ENCODE measurements at regions not wholly inside any gene's neighbourhood (a gene's known extent, or its start where the extent isn't known, plus 50 kb on each side); places are given as distances from the start of the nearest gene placed in this dataset.
A peak's percentile ranks its signal among the peaks of the same experiment; 100 is the strongest.
"Not testable (repeated sequence)": the region's sequence is repeated elsewhere in the genome, so short reads cannot be mapped to it uniquely, and the experiment has no call there.

DNA sequence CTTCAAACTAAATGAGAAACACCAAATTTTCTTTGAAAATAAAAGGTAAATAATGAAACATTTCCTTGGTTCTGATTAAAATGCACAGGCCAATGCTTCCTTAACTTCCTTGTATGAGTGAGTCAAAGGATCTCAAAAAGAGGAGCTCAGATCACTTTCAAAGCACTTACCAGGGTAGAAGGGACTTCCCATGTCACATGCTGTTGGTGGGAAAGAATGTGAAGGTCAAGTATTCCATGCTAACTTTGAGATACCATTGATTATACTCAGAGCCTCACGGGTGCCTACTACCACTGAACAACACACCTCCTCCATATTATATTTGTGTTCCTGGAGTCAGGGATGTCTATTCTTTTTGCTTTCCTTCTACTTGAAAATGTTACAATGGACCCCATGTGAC lies 233.5 kb upstream of the KIAA1217 start:
- no peak for DNase-seq

DNA sequence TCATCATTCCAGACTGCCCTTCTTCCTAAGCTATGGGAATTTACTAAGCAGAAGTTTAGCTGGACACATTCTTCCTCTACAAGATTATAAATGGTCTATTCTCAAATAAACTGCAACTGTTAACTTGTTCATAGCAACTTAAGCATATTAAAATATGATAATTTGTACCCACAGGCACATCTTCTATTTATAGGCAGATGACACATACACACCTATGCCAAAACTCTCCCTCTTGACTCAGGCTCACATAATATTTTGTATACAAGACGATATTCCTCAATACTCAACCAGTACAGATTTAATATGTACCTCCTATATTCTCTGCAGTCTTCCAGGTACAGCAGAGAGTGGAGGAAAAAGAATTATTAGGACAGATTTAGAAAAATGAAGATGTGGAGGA lies 232.7 kb upstream of the KIAA1217 start:
- DNase-seq: no peak

DNA sequence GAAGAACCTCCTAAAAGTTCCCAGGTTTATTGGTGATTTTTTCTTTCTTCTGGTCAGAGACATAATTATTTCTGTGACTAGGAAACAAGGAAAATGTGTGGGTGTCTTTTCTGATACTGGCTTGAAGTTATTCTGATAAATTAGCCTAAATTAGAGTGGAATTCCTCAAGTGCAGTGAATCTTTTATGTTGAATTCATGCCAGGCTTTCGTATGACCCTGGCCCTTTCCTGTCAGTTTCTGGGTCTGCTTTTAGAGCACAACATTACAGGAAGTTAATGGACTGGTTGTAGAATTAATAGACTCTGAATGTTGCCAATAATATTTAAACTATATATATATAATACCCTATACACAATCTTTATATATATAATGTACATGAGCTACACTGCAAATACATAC lies 230.6 kb upstream of the KIAA1217 start:
- no peak for DNase-seq

DNA sequence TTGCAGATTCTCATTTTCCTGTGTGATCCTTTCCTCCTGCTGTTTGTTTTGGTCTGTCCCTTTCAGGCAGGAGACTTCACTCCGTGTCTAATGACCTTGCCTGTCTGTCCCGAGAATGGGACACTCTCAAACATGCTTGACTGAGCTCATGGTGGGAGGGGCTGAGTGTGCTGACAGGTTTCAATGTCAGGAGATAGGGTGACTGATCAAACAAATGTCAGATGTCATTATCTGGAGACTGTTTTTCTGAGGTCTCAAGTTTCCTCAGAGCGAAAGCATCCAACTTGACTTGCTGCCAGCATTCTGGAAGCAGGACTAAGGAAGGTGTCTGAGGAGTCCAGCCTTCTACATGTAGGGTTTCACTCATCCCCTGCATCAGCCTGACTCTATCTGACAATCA lies 228.8 kb upstream of the KIAA1217 start:
- DNase-seq: no peak

DNA sequence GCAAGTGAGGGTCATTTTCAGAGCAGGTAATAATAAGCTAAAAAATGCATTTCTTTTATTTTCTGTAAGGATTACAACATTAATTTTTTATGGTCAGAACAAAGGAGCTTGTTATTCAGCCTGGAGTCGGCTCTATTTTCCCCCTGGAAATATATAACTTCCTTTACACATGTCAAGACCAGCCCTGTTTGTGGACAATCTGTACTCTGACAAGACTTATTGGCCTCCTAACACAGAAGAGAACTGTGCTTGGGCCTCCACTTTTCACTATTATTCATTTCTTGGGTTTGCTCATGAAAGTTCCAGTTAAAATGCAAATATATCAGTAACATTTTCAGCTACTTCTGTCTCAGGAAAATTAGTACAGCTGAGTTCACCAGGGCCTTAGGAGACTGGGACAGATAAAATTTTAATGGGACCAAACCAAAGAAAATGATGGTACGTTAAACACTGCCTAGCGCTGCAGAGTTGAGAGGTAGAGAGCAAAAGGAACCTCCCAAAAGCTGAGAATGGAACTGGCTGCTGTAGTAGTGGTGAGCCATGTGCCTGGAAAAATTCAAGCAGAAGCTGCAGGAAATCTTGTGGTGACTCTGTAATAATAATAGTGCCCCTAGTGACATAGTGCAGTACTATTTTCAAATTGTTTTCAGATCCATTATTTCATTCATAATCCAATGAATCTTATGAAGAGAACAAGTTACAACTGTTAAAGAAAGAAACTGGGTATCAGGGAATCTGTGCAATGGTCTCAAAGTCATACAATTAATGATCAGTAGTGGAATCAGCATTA lies 227.2 kb upstream of the KIAA1217 start:
- DNase-seq: no peak

DNA sequence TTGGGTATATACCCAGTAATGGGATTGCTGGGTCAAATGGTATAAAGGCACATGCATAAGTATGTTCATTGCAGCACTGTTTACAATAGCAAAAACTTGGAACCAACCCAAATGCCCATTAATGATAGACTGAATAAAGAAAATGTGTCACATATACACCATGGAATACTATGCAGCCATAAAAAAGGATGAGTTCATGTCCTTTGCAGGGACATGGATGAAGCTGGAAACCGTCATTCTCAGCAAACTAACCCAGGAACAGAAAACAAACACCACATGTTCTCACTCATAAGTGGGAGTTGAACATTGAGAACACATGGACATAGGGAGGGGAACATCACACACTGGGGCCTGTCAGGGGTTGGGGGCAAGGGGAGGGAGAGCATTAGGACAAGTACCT lies 224.5 kb upstream of the KIAA1217 start:
- not testable (repeated sequence) for DNase-seq

DNA sequence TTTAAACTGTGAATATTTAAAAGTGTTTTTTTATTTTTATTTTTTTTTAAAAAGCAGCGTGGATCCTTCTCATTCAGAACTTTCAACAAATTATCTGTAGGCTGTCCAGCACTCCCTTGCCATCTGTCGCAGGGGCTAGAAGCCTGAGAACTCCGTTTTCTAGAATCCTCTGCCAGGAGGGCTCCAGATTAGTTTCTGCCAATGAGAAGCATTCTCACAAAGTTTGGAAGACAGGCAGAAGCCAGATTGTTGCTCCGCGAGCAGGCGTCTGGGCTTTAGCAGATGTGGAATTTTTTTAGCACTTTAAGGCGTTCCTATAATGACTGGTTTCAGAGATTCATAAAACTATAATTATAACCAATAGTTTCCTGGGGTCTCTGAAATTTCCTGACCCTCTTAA lies 220.9 kb upstream of the KIAA1217 start:
- DNase-seq: no peak

DNA sequence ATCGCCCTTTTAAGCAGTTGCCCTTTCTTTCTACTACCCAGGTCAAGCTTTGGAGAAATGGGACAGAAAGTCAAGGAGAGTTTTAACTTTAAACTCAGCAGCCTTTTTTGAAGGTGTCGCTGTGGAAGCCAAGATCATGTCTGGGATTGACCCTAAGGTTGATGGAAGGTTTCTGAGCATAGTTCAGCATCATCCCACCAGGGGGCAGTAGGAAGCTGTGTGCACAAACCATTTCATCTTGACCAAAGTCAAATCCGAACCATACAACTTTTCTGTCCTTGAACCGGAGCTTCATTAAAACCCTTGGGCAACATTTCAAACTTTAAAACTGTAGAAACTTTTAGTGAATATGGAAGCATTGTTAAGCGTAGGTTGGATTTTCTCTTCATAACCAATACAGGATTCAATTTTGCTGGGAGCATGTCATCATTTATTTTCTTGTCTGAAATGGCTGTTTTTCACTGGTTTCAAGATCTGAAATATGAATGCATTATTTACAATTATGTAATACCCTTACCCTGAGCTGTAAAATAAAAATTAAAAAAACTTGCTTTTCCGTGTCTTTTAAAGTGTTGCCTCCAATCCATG lies 214.4 kb upstream of the KIAA1217 start:
- DNase-seq: peak; percentile 1 to 7

DNA sequence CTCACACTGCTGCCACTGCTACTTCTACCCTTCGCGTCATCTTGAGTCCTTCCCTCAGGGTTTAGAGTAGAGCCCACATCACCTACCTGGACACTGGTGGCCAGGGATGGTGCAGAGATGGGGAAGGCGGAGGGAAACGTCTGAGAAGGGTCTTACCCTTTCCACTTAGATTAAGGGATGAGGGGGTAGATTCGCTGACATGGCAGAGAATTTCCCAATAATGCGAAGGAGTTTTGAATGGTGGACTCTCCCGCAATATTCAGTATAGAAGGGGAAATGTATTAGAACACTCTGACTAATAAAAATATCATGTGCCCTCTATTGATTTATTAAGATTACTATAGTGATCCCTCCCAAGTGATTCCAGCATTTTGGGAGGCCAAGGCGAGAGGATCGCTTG lies 209.5 kb upstream of the KIAA1217 start:
- no peak for DNase-seq

DNA sequence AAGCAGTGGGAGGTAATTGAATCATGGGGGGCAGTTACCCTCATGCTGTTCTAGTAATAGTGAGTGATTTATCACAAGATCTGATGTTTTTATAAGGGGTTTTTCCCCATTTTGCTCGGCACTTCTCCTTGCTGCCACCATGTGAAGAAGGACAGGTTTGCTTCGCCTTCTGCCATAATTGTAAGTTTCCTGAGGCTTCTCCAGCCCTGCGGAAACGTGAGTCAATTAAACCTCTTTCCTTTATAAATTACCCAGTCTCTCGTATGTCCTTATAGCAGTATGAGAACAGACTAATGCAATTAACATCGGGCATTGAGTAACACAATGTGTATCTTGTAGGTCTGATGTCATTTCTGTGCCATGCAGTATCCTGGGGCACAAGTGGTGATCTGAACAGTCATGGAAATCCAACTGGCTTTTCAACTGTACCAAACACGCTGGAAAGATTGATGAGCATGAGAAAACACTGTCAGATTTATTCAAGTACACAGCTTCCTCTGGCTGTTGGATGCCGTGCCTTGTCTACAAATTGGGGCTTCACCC lies 208.6 kb upstream of the KIAA1217 start:
- no peak for DNase-seq

DNA sequence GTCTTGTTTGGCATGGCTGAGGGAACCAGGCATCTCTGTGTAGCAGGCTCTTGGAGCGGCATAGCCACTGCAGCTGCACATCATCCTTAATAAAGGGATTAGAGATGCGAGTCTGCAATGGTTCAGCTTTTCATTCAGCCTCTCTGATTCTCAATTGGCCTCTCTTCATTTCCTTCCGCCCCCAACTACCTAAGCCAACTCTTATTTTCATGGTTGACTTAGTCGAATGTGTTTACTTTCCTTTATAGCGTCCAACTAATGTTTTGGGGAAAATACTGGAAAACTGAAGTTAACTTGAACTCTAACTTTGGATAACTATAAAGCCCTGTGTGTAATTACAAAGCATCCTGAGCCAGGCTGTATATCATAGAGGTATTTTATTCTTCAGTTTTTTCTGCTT lies 202.2 kb upstream of the KIAA1217 start:
- DNase-seq: no peak

DNA sequence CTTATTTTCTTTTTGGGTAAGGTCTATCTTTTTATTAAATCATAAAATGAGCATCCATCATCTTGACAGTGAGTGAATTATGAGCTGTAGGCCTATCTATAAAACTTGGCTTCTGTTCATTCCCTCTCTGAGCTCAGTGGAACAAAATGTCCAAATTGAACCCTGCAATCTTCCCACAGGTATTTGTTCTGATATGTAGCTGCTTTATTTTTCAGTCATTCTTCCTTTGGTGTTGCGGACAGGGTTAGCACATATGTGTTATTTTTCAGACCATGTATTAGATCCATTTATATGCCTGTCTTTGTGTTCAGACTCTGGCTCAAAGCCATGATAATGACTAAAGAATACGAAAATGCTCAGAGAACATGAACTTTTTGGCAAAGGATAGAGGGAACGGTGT lies 201.6 kb upstream of the KIAA1217 start:
- no peak for DNase-seq

DNA sequence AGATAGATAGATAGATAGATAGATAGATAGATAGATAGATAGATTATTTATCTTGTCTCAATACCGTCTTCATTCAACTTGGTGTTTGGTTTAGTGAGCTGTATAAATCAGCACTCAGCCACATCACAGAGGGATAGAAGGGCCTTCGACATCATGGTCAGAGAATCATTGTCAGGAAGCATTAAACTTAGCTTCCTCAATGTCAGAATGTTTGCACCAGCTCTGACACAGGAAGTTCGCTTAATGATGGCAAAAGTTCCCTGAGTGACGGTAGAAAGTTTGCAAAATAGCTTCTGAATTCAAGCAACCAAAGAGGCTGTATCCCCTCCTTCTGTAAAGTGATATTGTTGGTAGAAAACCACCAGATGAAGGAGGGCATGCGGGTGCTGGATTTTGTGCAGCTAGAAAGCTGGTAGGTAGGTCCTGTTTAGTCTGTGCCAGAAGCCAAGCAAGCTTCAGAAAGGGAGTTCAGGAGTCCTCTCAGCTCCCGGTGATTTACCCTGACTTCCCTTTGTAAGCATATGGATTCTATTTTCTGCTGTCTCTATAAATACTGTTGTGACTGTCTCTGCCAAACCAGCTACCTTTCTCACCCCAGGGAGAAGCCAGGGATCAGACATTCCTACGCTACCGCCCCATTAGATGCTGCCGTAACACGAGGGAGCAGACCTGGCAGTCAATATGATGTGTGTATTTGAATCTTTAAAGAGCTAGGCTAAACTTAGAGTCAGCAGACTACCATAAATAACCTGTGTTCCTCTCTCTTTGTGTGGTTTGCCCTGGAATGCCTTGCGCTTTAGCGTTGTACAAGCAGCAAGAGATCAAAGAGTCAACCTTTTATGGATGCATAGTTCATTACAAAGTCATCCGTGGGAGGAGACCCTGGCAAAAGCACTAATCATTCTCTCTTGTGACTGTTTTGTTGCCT lies 200.5 kb upstream of the KIAA1217 start:
- DNase-seq: no peak

DNA sequence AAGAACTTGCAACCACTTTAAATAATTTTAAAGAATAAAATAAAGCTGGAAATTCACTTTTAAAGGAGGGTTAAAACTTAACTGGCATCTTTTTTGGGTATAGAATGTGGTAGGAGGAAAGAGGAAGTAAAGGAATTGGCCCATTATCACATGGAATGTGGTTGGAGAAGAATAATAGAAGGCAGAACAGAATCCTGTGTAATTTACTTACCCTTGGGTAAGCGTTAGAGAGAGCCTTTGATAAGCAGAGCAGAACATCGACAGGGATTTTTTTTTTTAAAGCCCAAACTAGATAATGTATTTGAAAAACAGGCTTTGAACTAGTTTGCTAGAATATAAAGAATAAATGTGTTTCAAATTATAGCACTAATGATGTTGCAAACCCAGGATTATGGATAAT lies 199.8 kb upstream of the KIAA1217 start:
- DNase-seq: no peak

DNA sequence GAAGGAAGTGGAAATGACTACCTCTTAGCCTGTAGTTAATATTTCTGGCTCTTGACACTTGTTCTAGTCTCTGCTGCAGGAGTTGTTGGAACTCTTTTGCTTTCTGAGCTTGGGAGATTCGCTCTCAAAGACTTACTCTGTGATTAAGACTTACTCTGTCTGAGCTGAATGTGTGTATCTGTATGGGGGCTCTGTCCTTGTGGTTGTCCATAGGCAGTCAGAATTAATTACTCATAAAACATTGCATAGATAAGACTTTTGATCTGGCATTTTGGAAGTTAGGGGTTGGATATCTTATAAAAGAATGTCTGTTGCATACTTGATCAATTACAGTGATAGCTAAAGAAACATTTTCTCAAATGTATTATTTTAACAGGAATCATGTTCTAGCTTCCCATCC lies 199.2 kb upstream of the KIAA1217 start:
- no peak for DNase-seq

DNA sequence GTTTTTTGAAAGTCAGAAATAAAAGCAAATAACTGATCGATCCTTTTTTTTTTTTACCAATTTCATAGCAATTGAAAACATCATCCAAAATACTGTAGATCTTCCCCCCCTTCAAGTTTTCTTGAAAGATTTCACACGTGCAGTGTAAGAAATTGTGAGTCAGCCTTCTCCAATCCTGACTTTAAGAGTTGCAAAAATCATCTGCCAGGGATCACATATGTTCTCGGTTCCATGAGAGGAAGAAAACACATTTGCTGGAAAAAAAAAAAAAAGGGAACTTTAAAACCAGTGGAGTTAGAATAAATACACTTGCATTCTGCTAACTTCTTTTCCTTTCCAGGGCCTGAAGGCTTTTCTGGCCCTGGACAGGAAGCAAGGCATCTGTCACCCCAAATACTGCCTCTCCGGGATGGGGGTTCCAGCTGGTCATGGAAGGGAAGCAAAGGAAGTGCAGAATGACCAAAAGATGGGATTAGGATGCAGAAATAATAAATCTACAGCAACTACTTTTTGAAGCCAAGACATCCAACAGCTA lies 198.4 kb upstream of the KIAA1217 start:
- no peak for DNase-seq

DNA sequence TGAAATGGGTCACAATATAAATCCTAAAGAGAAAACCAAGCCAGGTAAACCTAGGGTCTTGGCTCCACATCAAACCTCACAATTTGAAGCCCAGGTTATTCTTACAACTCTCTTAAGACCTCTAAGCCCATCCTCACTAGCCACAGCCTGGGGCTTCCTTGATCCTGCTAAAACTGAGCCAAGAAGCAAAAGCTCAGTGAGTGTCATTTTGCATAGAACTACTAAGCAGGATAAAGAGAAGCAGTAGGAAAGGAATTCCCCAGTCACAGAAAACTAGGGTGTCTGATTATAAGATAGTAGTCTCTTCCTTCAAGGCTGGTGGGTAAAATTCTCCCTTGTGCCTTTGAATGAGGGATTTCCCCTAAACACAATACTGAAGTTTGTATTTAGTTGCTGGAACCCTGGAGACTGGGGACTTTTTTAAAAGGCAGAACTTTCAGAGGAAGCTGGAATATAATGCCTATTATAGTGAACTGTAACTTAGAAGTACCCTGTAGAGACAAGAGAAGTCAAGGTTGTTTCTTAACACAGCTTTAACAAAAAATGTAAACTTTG lies 196.6 kb upstream of the KIAA1217 start:
- DNase-seq: no peak

DNA sequence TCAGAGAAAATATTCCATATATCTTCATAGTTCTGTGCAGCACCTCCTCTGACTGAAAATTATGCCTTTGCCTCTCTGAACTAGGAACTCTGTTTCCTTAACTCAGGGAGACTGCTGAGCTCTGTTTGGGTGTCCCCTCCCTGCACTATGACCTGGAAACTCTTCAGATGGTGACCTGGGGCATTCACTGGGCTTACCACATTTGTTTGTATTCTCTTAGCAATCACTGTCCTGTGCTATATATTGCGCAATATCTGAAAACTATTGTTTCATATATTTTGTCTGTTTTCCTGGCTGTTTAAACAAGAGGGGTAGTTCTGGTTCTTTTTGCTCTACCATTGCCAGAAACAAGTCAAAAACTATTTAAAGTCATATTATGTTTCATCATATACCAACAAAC lies 181.8 kb upstream of the KIAA1217 start:
- DNase-seq: no peak

DNA sequence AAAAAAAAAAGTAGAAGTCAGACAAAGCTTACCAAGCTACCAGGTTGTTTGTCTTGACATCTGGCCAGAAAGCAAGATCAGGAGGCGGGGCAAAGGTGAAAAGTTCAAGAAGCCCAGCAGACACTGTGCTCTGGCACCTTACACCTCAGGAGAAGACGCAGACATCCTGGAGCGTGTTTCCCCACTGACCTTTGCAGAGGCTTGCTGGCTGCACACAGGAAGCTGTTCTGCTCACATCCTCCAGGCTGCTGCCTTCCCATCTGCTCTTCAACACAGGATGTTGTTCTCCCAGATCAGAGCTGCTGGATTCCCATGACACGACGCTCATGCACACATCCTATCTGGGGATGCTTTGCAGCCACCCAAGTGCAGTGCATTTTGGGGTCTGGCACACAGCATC lies 174.4 kb upstream of the KIAA1217 start:
- no peak for DNase-seq

DNA sequence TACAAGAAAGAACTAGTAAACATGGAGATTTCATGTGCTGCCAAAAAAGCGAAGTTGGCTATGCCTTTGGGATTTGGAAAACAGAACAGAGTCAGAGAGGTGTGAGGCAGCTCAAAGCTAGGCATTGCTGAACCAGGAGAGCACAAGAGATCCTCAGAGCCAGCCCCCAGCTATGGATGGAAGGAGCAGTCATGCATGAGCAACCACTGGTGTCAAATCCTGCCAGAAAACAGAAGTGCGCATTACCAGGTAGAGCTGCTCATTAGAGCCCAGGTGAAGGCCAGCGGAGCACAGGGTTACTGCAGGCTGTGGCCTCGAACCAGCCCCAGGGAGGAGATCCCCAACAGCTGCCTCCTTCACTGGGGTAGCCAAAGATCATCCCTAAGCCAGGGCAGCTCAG lies 173.2 kb upstream of the KIAA1217 start:
- no peak for DNase-seq

DNA sequence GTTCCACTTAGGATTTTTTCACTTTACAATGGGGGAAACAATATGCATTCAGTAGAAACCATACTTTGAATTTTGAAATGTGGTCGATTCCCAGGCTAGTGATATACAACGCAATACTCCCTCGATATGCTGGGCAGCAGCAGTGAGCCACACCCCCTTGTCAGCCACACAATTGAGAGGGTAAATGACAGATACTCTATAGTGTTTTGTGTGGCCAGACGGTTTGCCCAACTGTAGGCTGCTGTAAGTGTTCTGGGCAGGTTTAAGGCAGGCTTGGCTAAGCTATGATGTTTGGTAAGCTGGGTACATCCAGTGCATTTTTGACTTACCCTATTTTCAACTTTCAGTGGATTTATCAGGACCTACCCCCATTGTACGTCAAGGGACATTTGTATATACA lies 169.6 kb upstream of the KIAA1217 start:
- no peak for DNase-seq

DNA sequence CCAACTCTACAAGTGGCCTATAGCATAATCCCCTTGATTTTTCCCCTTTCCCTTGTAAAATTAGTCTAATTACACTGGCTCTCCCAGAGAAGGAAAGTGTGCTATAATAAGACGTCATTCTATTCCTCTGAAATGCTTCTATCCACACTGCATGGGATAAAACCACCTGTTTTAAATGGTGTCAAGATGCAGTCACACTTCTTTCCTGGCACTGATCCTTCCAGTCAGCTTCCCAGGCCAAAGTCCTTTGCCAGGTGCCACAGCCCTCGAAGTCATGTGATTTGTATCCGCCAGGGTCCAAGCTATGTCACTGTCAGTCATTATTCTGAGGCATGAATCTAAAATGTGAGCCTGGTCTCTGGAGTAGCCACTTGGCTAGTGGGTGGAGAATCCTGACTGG lies 169.0 kb upstream of the KIAA1217 start:
- DNase-seq: no peak

DNA sequence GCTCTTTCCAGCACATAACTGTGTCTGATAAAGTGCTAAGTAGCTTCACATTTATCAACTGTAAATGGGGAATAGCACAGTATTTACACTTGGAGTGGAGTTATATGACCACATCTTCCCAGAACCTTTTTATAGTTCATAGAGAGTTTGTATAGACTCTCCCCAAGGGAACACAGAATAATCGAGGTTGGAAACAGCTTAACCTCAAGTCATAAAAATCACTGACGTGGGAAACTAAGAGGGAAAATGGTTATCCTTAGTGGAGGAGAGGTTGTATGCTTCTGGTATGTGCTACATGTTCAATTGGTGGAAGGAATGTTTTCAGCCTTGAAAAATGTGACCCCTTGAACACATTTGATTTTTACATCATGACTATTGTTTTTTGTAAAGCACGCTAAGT lies 167.9 kb upstream of the KIAA1217 start:
- no peak for DNase-seq
